HUDEP-2 (cell line): ENCODE measurements at regions not wholly inside any gene's neighbourhood (a gene's known extent, or its start where the extent isn't known, plus 50 kb on each side); places are given as distances from the start of the nearest gene placed in this dataset.
"Not testable (repeated sequence)": the region's sequence is repeated elsewhere in the genome, so short reads cannot be mapped to it uniquely, and the experiment has no call there.

ENCODE experiments used
- DNase-seq, 76 experiments: peaks; one replicate each; lab custom pipeline; 2025; ENCODE audit not compliant: unreplicated experiment in 76 of 76; lab: John Stamatoyannopoulos, UW

GRCh38 chr6:155830531-155830930 is 374.9 kb upstream of the NOX3 start:
- DNase-seq, result no peak

- no peak for DNase-seq
Observed at GRCh38 chr6:155829646-155830045, 374.0 kb upstream of the NOX3 start.

GRCh38 chr6:155828989-155829388 is 373.4 kb upstream of the NOX3 start:
- DNase-seq, result no peak

DNA sequence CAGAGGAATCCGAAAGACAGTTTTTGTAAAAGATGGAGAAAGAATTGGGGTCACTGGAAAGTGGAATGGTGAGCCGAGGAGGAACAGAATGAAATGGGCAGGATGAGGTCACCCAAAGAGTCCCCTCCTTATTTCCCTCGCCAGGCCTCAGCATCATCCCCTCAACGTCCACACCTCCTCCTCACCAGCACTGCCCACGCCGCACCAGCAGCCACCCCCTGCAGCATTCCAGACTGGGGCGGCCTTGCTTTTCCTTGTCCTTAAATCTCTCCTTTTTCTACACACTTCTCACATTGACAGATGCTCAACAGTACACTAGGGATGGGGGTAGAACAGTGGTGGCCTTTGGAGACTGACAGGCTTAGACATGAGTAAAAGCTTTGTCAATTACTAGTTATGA is 363.1 kb upstream of the NOX3 start:
- no peak for DNase-seq

DNA sequence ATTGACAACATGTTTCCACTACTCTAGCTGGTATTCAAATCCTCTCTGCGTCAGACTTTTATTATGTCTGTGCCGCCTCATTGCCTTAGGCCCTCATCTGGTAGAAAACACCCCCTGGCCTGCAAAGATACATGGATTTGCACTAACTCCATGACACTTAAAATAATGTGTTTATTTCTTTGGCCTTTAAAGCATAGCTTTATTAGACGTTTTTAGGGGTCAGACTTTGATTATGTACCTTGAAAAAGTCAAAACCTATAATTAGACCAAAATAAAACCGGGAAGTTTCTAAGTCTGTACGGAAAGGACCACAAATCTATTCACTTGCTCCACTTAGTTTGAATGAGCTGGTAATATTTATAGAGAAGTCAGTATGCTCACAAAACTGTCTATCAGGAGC is 357.9 kb upstream of the NOX3 start:
- no peak for DNase-seq

- DNase-seq, result no peak
Observed at GRCh38 chr6:155807243-155807642, 351.6 kb upstream of the NOX3 start.

DNA sequence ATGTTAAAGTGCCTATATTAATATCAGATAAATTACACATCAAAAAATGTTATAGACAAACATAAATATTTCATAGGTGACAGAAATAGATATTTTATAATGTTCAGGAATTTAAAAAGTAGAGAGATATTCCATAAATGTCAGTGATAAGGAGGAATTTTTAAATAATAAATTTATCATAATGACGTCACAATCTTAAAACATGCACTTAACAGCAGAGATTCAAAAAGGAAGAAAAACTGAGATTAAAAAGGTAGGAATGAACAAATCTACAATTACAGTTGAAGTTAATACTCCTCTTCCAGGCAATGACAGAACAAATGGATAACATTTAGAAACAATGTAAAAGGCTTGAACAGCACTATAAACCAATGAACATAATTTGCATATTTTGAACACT is 345.4 kb upstream of the NOX3 start:
- DNase-seq, result no peak

GRCh38 chr6:155798876-155799275 is 343.2 kb upstream of the NOX3 start:
- not testable (repeated sequence) for DNase-seq

DNA sequence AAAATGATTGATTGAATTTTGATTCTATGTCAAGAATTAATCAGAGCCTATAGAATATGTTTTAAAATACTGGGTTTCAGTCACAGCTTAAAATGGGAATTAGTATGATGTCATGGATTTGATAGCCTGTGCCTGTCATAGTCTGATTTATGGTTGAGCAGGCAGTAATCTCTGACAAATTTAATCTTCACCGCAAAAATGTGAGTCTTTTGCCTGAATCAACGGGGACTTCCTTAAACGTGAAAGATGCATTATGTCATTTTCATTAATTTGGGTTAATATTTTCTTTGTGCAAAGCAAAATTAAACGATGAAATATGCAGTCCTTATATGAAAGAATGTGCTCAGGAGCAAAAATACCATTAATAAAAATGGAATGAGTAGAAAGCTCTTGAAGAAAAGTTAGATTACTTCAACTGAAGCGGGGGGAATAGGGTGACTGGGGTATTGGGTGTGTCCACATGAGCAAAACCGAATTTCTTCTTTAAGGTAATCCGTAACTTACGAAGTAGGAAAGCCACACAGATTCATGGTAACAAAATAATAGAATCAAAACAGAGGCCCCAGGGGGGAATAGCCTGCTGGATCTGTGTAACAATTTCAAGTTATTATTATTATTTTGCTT is 339.6 kb upstream of the NOX3 start:
- DNase-seq, result no peak

GRCh38 chr6:155791891-155792290 is 336.3 kb upstream of the NOX3 start:
- no peak for DNase-seq

GRCh38 chr6:155791186-155791585 is 335.5 kb upstream of the NOX3 start:
- no peak for DNase-seq

- no peak for DNase-seq
Observed at GRCh38 chr6:155787168-155787567, 331.5 kb upstream of the NOX3 start.

DNA sequence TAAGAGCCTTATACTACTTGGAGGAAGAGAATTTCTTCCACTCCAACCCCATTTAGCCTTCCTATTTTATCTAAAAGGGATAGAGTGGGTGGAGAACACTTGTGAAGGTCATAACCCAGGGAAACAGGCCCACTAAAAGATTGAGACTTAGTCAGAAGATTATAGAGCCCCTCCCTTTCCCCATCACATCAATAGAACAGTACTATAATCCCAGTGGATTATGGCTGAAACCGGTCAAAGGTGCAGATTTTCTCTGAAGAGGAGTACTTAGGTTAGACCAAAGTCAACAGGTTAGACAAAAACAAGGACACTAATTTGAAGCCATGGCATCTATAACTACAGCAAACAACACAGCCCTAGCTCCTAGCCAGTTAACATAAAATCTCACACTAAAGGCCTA is 330.9 kb upstream of the NOX3 start:
- DNase-seq, result no peak

GRCh38 chr6:155782739-155783459 is 327.3 kb upstream of the NOX3 start:
- no peak for DNase-seq

- no peak for DNase-seq
Observed at GRCh38 chr6:155782320-155782731, 326.7 kb upstream of the NOX3 start.

GRCh38 chr6:155779456-155779855 is 323.8 kb upstream of the NOX3 start:
- DNase-seq, result no peak

GRCh38 chr6:155778336-155778735 is 322.7 kb upstream of the NOX3 start:
- DNase-seq, result no peak

GRCh38 chr6:155771822-155772221 is 316.2 kb upstream of the NOX3 start:
- DNase-seq, result no peak

DNA sequence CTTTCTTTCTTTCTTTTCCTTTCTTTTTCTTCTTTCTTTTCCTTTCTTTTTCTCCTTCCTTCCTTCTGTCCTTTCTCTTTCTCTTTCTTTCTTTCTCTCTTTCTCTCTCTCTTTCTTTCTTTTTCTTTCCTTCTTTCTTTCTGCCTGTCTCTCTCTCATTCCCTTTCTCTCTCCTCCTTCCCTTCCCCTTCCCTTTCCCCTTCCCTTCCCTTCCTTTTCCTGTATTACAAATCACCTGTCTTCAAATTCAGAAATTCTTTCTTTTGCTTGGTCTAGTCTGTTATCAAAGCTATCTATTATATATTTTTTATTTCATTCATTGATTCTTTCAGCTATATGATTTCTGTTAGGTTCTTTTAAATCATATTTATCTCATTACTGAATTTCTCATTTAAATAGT is 315.2 kb upstream of the NOX3 start:
- no peak for DNase-seq

GRCh38 chr6:155770313-155770712 is 314.7 kb upstream of the NOX3 start:
- DNase-seq, result no peak

DNA sequence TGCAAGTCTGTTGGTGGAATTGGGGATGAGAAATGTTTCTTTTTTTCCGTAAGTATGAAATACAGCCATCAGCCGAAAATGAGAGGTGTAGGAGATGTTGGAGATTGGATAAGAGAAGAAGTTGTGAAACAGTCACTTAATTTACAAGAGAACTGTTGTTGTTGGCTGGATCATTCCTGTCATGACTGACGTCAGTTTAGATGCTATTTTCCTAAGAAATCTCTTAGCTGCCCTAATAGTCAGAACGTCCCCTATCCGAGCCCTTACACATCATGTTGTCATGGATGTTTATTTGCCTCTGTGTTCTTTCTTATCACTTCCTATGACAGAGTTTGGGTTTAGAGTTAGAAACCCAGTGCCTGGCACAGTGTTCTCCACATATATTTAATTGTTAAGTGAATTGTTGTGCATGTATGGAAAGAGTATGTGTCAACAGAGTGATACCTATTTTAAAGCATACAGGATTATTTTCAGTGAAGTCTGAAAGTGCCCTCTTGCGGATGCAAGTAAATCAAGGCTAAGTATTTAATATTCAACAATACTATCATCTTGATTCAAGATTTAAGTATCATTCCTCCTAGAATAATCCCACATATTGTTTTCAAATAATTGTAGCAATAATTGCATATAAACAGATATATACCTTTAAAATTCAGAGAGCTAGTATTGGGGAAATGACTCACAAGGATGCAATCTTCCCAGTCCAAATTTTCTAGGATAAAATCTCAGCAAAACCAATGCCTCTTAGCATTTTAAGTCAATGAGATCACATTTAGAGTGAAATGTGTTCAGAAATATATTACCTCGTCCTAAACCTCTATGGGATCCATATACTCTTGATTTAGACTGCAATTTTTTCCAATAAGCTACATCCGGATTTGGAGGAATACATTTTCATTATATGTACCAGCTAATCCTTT is 309.9 kb upstream of the NOX3 start:
- DNase-seq, result no peak

GRCh38 chr6:155762649-155763048 is 307.0 kb upstream of the NOX3 start:
- DNase-seq, result no peak
